Sigmoid colon (tissue), 4 donors: ENCODE measurements at regions not wholly inside any gene's neighbourhood (a gene's known extent, or its start where the extent isn't known, plus 50 kb on each side); places are given as distances from the start of the nearest gene placed in this dataset.

ENCODE experiments used
- EP300 ChIP-seq, 4 donors: sonication (generic); formaldehyde crosslinking; IDR thresholded peaks; one replicate each; pipeline ENCODE4 v1.6.1; 2017; ENCODE audit warnings: antibody characterized with exemption in 4 of 4
- POLR2A ChIP-seq, 2 donors: fragments of 450-650 bp; IDR thresholded peaks; one replicate each; pipeline ENCODE4 v1.6.1; 2016; ENCODE audit warnings: antibody characterized with exemption in 2 of 2, mild to moderate bottlenecking in 2 of 2, moderate library complexity in 2 of 2
- POLR2AphosphoS5 ChIP-seq, 4 donors: sonication (generic); formaldehyde crosslinking; IDR thresholded peaks; one replicate each; pipeline ENCODE4 v1.6.1; 2017; ENCODE audit warnings: antibody characterized with exemption in 4 of 4
- TF ChIP-seq, protein P1 (sequence below), 4 experiments: fragments of 450-650 bp in 3 of 4; fragments of 200-600 bp in 1 of 4; IDR thresholded peaks; one replicate each; pipeline ENCODE4 v1.5.1; 2016 to 2019; ENCODE audit warnings: antibody characterized with exemption in 4 of 4, mild to moderate bottlenecking in 3 of 4, moderate library complexity in 2 of 4

DNA sequence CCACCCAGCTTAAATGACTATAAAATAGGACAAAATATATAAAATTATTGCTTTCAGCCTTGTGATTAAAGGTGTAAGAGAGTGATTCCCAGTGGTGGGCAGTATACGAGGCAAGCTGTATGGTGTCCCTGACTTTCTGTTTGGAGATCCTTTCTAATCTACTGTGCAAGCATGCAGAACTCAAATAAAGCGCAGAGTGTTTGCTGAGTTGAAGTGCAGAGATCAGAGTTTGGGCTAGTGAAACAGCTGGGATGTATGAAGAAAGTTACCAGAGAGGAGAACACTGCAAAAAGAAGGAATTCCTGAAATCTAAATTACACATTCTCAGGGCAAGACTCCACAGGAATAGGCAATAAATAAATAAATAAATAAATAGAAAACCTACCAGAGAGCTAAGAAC lies 218.5 kb upstream of the TLL1 start:
- TF ChIP-seq, protein P1, sequence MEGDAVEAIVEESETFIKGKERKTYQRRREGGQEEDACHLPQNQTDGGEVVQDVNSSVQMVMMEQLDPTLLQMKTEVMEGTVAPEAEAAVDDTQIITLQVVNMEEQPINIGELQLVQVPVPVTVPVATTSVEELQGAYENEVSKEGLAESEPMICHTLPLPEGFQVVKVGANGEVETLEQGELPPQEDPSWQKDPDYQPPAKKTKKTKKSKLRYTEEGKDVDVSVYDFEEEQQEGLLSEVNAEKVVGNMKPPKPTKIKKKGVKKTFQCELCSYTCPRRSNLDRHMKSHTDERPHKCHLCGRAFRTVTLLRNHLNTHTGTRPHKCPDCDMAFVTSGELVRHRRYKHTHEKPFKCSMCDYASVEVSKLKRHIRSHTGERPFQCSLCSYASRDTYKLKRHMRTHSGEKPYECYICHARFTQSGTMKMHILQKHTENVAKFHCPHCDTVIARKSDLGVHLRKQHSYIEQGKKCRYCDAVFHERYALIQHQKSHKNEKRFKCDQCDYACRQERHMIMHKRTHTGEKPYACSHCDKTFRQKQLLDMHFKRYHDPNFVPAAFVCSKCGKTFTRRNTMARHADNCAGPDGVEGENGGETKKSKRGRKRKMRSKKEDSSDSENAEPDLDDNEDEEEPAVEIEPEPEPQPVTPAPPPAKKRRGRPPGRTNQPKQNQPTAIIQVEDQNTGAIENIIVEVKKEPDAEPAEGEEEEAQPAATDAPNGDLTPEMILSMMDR (IDR thresholded peaks at IDR 0.05): no peak
- TF ChIP-seq POLR2A (IDR thresholded peaks at IDR 0.05) (no peak), POLR2AphosphoS5 (IDR thresholded peaks at IDR 0.05) (no peak), EP300 (IDR thresholded peaks at IDR 0.05) (no peak)
